ENCODE measurements at regions not wholly inside any gene's neighbourhood (a gene's known extent, or its start where the extent isn't known, plus 50 kb on each side); places are given as distances from the start of the nearest gene placed in this dataset.

DNA sequence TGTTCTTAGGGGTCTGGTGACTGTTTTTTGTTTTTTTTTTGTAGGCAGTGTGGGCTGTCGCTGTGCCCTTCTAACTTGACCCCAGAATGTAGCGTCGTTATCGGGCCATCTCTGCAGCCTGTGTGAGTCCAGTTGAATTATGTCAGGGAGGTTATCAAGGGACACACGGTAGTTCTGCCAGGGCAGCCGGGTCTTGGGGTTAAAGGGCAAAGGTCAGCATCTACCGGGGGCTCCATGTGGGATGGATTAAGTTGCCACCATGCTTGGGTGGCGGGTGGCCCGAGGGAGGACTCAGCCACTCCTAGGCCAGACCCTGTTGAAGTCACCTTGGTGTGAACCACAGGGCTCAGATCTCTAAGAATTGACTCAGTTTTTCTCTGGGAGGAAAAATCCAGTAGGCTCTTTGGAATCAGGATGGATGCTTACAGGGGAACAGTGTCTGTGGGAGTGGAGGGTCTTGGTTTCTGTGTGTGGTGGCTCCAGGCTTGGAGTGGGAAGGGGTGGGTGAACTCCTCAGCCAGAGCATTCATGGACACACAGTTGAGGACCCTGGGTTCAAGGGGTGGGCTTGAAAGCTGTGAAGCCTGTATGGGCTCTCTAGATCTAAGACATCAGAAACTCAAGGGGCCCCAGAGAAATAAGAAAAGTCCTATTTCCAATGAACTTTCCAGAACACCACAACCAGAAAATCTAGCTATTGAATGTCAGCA is 191.7 kb downstream of the IRF8 start:
- TF ChIP-seq, protein P1, sequence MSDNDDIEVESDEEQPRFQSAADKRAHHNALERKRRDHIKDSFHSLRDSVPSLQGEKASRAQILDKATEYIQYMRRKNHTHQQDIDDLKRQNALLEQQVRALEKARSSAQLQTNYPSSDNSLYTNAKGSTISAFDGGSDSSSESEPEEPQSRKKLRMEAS (IDR thresholded peaks at IDR 0.05; ENCODE audit: insufficient read depth, insufficient read length): no peak
- TF ChIP-seq, protein P2, sequence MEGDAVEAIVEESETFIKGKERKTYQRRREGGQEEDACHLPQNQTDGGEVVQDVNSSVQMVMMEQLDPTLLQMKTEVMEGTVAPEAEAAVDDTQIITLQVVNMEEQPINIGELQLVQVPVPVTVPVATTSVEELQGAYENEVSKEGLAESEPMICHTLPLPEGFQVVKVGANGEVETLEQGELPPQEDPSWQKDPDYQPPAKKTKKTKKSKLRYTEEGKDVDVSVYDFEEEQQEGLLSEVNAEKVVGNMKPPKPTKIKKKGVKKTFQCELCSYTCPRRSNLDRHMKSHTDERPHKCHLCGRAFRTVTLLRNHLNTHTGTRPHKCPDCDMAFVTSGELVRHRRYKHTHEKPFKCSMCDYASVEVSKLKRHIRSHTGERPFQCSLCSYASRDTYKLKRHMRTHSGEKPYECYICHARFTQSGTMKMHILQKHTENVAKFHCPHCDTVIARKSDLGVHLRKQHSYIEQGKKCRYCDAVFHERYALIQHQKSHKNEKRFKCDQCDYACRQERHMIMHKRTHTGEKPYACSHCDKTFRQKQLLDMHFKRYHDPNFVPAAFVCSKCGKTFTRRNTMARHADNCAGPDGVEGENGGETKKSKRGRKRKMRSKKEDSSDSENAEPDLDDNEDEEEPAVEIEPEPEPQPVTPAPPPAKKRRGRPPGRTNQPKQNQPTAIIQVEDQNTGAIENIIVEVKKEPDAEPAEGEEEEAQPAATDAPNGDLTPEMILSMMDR (IDR thresholded peaks at IDR 0.05; ENCODE audit: extremely low read depth in 1 of 2, insufficient read depth in 1 of 2, low read depth in 1 of 2, low read length in 2 of 2): no peak
- TF ChIP-seq POLR2A (IDR thresholded peaks at IDR 0.05; ENCODE audit: low read depth, low read length) (no peak), EZH2 (IDR thresholded peaks at IDR 0.05; ENCODE audit: borderline replicate concordance, low read depth, low read length, severe bottlenecking) (no peak)

Data from endothelial cell of umbilical vein (primary cell).